ENCODE measurements at regions not wholly inside any gene's neighbourhood (a gene's known extent, or its start where the extent isn't known, plus 50 kb on each side); places are given as distances from the start of the nearest gene placed in this dataset.

- no peak overlapping the region for H2AFZ ChIP-seq (ENCODE audit: control insufficient read depth, low read length)
- no peak overlapping the region for H3K4me2 ChIP-seq (ENCODE audit: control insufficient read depth, extremely low read depth, insufficient read depth, low read depth, low read length)
- H3K79me2 ChIP-seq (ENCODE audit: control insufficient read depth, insufficient read depth, low read length) = no peaks in the 10 kb centered on the region
- H3K36me3 ChIP-seq (ENCODE audit: control insufficient read depth in 2 of 2, extremely low read depth in 1 of 2, insufficient read depth in 2 of 2, low read length in 2 of 2) = no peaks in the 10 kb centered on the region
- no peaks in the 10 kb centered on the region for H3K27me3 ChIP-seq (ENCODE audit: control insufficient read depth, extremely low read depth, insufficient read depth, low read length)
- H4K20me1 ChIP-seq (ENCODE audit: control insufficient read depth, extremely low read depth, insufficient read depth, low read length) = no peaks in the 10 kb centered on the region
- H3K9me3 ChIP-seq (ENCODE audit: control insufficient read depth, low read depth, low read length) = no peaks in the 10 kb centered on the region
- no peak for DNase-seq (ENCODE audit: low read depth, low spot score)
- H3K4me1 ChIP-seq (ENCODE audit: control insufficient read depth, extremely low read depth, insufficient read depth, low read length) = no peaks in the 10 kb centered on the region
- no peak overlapping the region for H3K4me3 ChIP-seq (ENCODE audit: control insufficient read depth in 2 of 3, extremely low read depth in 1 of 3, insufficient read depth in 2 of 3, low read depth in 1 of 3, low read length in 3 of 3)
- no peak overlapping the region for H3K27ac ChIP-seq (ENCODE audit: control insufficient read depth, insufficient read depth, low read length)
- H3K9me1 ChIP-seq (ENCODE audit: control insufficient read depth, extremely low read depth, insufficient read depth, low read length) = no peaks in the 10 kb centered on the region
- TF ChIP-seq CTCF (optimal IDR thresholded peaks at IDR 0.05 in 1 of 3, IDR thresholded peaks at IDR 0.05 in 1 of 3, conservative IDR thresholded peaks at IDR 0.05 in 1 of 3; ENCODE audit: extremely low read depth in 1 of 3, insufficient read depth in 2 of 3, low read length in 3 of 3) (peak in 2 of 3 experiments; percentile 33 to 52), EZH2 (IDR thresholded peaks at IDR 0.05; ENCODE audit: low read length) (no peak)
- no peak for FAIRE-seq
- H3K9ac ChIP-seq (ENCODE audit: control insufficient read depth, extremely low read depth, insufficient read depth, low read length) = no peak overlapping the region
- dilution Hi-C loops (cut with MboI; ENCODE audit: extremely low pct_ligation_motif_present, low sequenced_read_pairs) = no loop called here
Measured at GRCh38 chr5:143685246-143685815, 126.6 kb upstream of the HMHB1 start.

DNA sequence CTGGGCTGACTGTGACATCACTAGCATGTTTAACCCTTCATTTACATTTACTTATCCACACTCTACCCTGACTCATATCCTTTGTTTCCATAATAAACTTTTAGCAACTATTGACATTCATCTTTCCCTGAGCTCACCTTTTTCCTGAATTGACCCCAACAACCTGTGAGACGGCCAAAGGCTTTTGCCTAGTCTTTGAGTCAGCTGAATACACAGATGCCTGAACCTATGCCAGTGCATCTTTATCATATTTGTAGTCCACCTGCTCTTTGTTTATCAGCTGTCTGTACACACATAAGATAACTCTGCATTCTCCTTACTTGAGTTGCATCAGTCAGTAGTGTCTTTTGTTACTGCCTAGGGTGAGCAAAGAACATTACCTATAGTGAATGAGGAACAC, 128.5 kb upstream of the HMHB1 start:
- DNase-seq (ENCODE audit: low read depth, low spot score) (no peak), FAIRE-seq (no peak)
- no peaks in the 10 kb centered on the region for H3K4me1 ChIP-seq (ENCODE audit: control insufficient read depth, extremely low read depth, insufficient read depth, low read length)
- H3K79me2 ChIP-seq (ENCODE audit: control insufficient read depth, insufficient read depth, low read length) = no peaks in the 10 kb centered on the region
- no peaks in the 10 kb centered on the region for H3K9me1 ChIP-seq (ENCODE audit: control insufficient read depth, extremely low read depth, insufficient read depth, low read length)
- H4K20me1 ChIP-seq (ENCODE audit: control insufficient read depth, extremely low read depth, insufficient read depth, low read length) = no peaks in the 10 kb centered on the region
- no peak overlapping the region for H3K27ac ChIP-seq (ENCODE audit: control insufficient read depth, insufficient read depth, low read length)
- H2AFZ ChIP-seq (ENCODE audit: control insufficient read depth, low read length) = no peak overlapping the region
- no peak overlapping the region for H3K9ac ChIP-seq (ENCODE audit: control insufficient read depth, extremely low read depth, insufficient read depth, low read length)
- dilution Hi-C loops (cut with MboI; ENCODE audit: extremely low pct_ligation_motif_present, low sequenced_read_pairs) = no loop called here
- TF ChIP-seq EZH2 (IDR thresholded peaks at IDR 0.05; ENCODE audit: low read length) (no peak), CTCF (optimal IDR thresholded peaks at IDR 0.05 in 1 of 3, IDR thresholded peaks at IDR 0.05 in 1 of 3, conservative IDR thresholded peaks at IDR 0.05 in 1 of 3; ENCODE audit: extremely low read depth in 1 of 3, insufficient read depth in 2 of 3, low read length in 3 of 3) (no peak)
- no peaks in the 10 kb centered on the region for H3K9me3 ChIP-seq (ENCODE audit: control insufficient read depth, low read depth, low read length)
- H3K36me3 ChIP-seq (ENCODE audit: control insufficient read depth in 2 of 2, extremely low read depth in 1 of 2, insufficient read depth in 2 of 2, low read length in 2 of 2) = no peaks in the 10 kb centered on the region
- no peak overlapping the region for H3K4me2 ChIP-seq (ENCODE audit: control insufficient read depth, extremely low read depth, insufficient read depth, low read depth, low read length)
- H3K27me3 ChIP-seq (ENCODE audit: control insufficient read depth, extremely low read depth, insufficient read depth, low read length) = no peaks in the 10 kb centered on the region
- no peak overlapping the region for H3K4me3 ChIP-seq (ENCODE audit: control insufficient read depth in 2 of 3, extremely low read depth in 1 of 3, insufficient read depth in 2 of 3, low read depth in 1 of 3, low read length in 3 of 3)
